IPS-18a (cell line): ENCODE measurements at regions not wholly inside any gene's neighbourhood (a gene's known extent, or its start where the extent isn't known, plus 50 kb on each side); places are given as distances from the start of the nearest gene placed in this dataset.

ENCODE experiments used
- H3K27ac ChIP-seq: one replicate; pipeline ENCODE4 v1.5.1; 2013; ENCODE audit warnings: low read length
- H3K27me3 ChIP-seq: one replicate; pipeline ENCODE4 v1.6.1; 2013; ENCODE audit warnings: mild to moderate bottlenecking, low read length; ENCODE audit not compliant: control insufficient read depth, insufficient read depth
- H3K36me3 ChIP-seq: one replicate; pipeline ENCODE4 v1.6.1; 2013; ENCODE audit warnings: low read depth, low read length; ENCODE audit not compliant: control insufficient read depth
- H3K4me1 ChIP-seq: one replicate; pipeline ENCODE4 v1.6.1; 2013; ENCODE audit warnings: low read depth, low read length; ENCODE audit not compliant: control insufficient read depth
- H3K4me3 ChIP-seq: one replicate; pipeline ENCODE4 v1.5.1; 2013; ENCODE audit warnings: low read length
- H3K9ac ChIP-seq: one replicate; pipeline ENCODE4 v1.6.1; 2013; ENCODE audit warnings: mild to moderate bottlenecking, low read length, moderate library complexity
- H3K9me3 ChIP-seq: one replicate; pipeline ENCODE4 v1.6.1; 2013; ENCODE audit warnings: low read depth, low read length; ENCODE audit not compliant: control insufficient read depth

GRCh38 chr15:88985547-88986393, 72.6 kb upstream of the MFGE8 start:
- H3K4me1 ChIP-seq, result peaks cover 62% of the 10 kb centered on the region
- H3K4me3 ChIP-seq, result no peak overlapping the region
- H3K36me3 ChIP-seq, result no peaks in the 10 kb centered on the region
- peak overlapping the region; percentile 78 for H3K27ac ChIP-seq
- H3K27me3 ChIP-seq, result no peaks in the 10 kb centered on the region
- peaks cover 6% of the 10 kb centered on the region for H3K9me3 ChIP-seq
- peak overlapping the region; percentile 66 for H3K9ac ChIP-seq

- H3K9me3 ChIP-seq, result peaks cover 6% of the 10 kb centered on the region
- peaks cover 68% of the 10 kb centered on the region for H3K4me1 ChIP-seq
- H3K27ac ChIP-seq, result peak overlapping the region; percentile 78
- no peaks in the 10 kb centered on the region for H3K27me3 ChIP-seq
- H3K9ac ChIP-seq, result peak overlapping the region; percentile 66
- H3K4me3 ChIP-seq, result no peak overlapping the region
- no peaks in the 10 kb centered on the region for H3K36me3 ChIP-seq
Measured at GRCh38 chr15:88986949-88987590, 73.9 kb upstream of the MFGE8 start.

GRCh38 chr15:88987591-88987933, 74.4 kb upstream of the MFGE8 start:
- H3K4me3 ChIP-seq, result no peak overlapping the region
- H3K27ac ChIP-seq, result peak overlapping the region; percentile 78
- H3K9me3 ChIP-seq, result peaks cover 6% of the 10 kb centered on the region
- H3K27me3 ChIP-seq, result no peaks in the 10 kb centered on the region
- no peaks in the 10 kb centered on the region for H3K36me3 ChIP-seq
- H3K4me1 ChIP-seq, result peaks cover 72% of the 10 kb centered on the region
- H3K9ac ChIP-seq, result peak overlapping the region; percentile 66

- H3K9me3 ChIP-seq, result peaks cover 6% of the 10 kb centered on the region
- H3K4me3 ChIP-seq, result no peak overlapping the region
- peaks cover 71% of the 10 kb centered on the region for H3K4me1 ChIP-seq
- no peaks in the 10 kb centered on the region for H3K27me3 ChIP-seq
- no peaks in the 10 kb centered on the region for H3K36me3 ChIP-seq
- peak overlapping the region; percentile 78 for H3K27ac ChIP-seq
- peak overlapping the region; percentile 66 for H3K9ac ChIP-seq
Measured at GRCh38 chr15:88987934-88988671, 74.9 kb upstream of the MFGE8 start.

- Histone ChIP-seq H3K27me3 (no peaks in the 10 kb centered on the region), H3K4me3 (no peak overlapping the region), H3K4me1 (peaks cover 76% of the 10 kb centered on the region), H3K27ac (no peak overlapping the region), H3K36me3 (no peaks in the 10 kb centered on the region), H3K9ac (no peak overlapping the region), H3K9me3 (peaks cover 6% of the 10 kb centered on the region)
Measured at GRCh38 chr15:88989578-88989977, 76.4 kb upstream of the MFGE8 start.

- Histone ChIP-seq H3K27ac (no peak overlapping the region), H3K4me3 (no peak overlapping the region), H3K27me3 (no peaks in the 10 kb centered on the region), H3K4me1 (peaks cover 77% of the 10 kb centered on the region), H3K9ac (no peak overlapping the region), H3K36me3 (no peaks in the 10 kb centered on the region), H3K9me3 (peaks cover 6% of the 10 kb centered on the region)
Measured at GRCh38 chr15:88990185-88990679, 77.1 kb upstream of the MFGE8 start.

GRCh38 chr15:88992216-88992615, 79.0 kb upstream of the MFGE8 start:
- H3K4me1 ChIP-seq, result peaks cover 68% of the 10 kb centered on the region
- no peak overlapping the region for H3K9ac ChIP-seq
- H3K9me3 ChIP-seq, result peaks cover 6% of the 10 kb centered on the region
- no peaks in the 10 kb centered on the region for H3K27me3 ChIP-seq
- peak overlapping the region; percentile 82 for H3K27ac ChIP-seq
- no peaks in the 10 kb centered on the region for H3K36me3 ChIP-seq
- no peak overlapping the region for H3K4me3 ChIP-seq

- Histone ChIP-seq H3K27ac (peak overlapping the region; percentile 60), H3K4me1 (peaks cover 66% of the 10 kb centered on the region), H3K36me3 (no peaks in the 10 kb centered on the region), H3K4me3 (peak overlapping the region; percentile 1), H3K9me3 (peaks cover 6% of the 10 kb centered on the region), H3K9ac (peak overlapping the region; percentile 24), H3K27me3 (no peaks in the 10 kb centered on the region)
Measured at GRCh38 chr15:88992912-88993376, 79.8 kb upstream of the MFGE8 start.

- Histone ChIP-seq H3K27ac (peak overlapping the region; percentile 60), H3K4me3 (peak overlapping the region; percentile 34), H3K36me3 (no peaks in the 10 kb centered on the region), H3K4me1 (peaks cover 65% of the 10 kb centered on the region), H3K27me3 (no peaks in the 10 kb centered on the region), H3K9me3 (peaks cover 6% of the 10 kb centered on the region), H3K9ac (peak overlapping the region; percentile 24)
Measured at GRCh38 chr15:88993662-88994061, 80.5 kb upstream of the MFGE8 start.

- Histone ChIP-seq H3K27me3 (no peaks in the 10 kb centered on the region), H3K9me3 (peaks cover 6% of the 10 kb centered on the region), H3K27ac (peak overlapping the region; percentile 5), H3K4me1 (peaks cover 64% of the 10 kb centered on the region), H3K9ac (peak overlapping the region; percentile 38), H3K36me3 (no peaks in the 10 kb centered on the region), H3K4me3 (peak overlapping the region; percentile 34)
Measured at GRCh38 chr15:88994286-88994685, 81.1 kb upstream of the MFGE8 start.

- H3K27me3 ChIP-seq, result no peaks in the 10 kb centered on the region
- peaks cover 3% of the 10 kb centered on the region for H3K9me3 ChIP-seq
- peak overlapping the region; percentile 35 for H3K4me3 ChIP-seq
- no peaks in the 10 kb centered on the region for H3K36me3 ChIP-seq
- peaks cover 74% of the 10 kb centered on the region for H3K4me1 ChIP-seq
- H3K27ac ChIP-seq, result peak overlapping the region; percentile 62
- peak overlapping the region; percentile 26 for H3K9ac ChIP-seq
Measured at GRCh38 chr15:88995449-88995848, 82.3 kb upstream of the MFGE8 start.
